Testis (tissue), 2 donors: ENCODE measurements at regions not wholly inside any gene's neighbourhood (a gene's known extent, or its start where the extent isn't known, plus 50 kb on each side); places are given as distances from the start of the nearest gene placed in this dataset.

Experiments used
- DNase-seq: peaks from one replicate; pipeline ENCODE4 v3.0.0-alpha.2; 2019
- H3K27ac ChIP-seq, 2 donors: fragments of 200-600 bp; sonication (generic); one replicate each; pipeline ENCODE4 v1.5.1; 2019
- H3K27me3 ChIP-seq: fragments of 200-600 bp; sonication (generic); one replicate; pipeline ENCODE4 v1.5.1; 2019
- H3K36me3 ChIP-seq: fragments of 200-600 bp; sonication (generic); one replicate; pipeline ENCODE4 v1.5.1; 2017; ENCODE audit warnings: low read depth; ENCODE audit errors: missing control alignments
- H3K4me1 ChIP-seq: fragments of 200-600 bp; sonication (generic); one replicate; pipeline ENCODE4 v1.5.1; 2019
- H3K4me3 ChIP-seq, 2 donors: fragments of 200-600 bp; sonication (generic); one replicate each; pipeline ENCODE4 v1.5.1; 2017 to 2019
- H3K9me3 ChIP-seq: fragments of 200-600 bp; sonication (generic); one replicate; pipeline ENCODE4 v1.5.1; 2017
- CTCF ChIP-seq, 3 experiments: fragments of 450-650 bp in 2 of 3; fragments of 200-600 bp in 1 of 3; sonication (generic) in 1 of 3; IDR thresholded peaks; one replicate each; pipeline ENCODE4 v1.5.1; 2016 to 2019; ENCODE audit warnings: antibody characterized with exemption in 3 of 3, mild to moderate bottlenecking in 2 of 3, moderate library complexity in 1 of 3
- POLR2A ChIP-seq: fragments of 450-650 bp; IDR thresholded peaks from one replicate; pipeline ENCODE4 v1.6.1; 2017; ENCODE audit warnings: antibody characterized with exemption, mild to moderate bottlenecking, moderate library complexity
- WGBS, 2 donors: methylation state at CpG; one replicate each; pipeline ENCODE4 v1.1.5; 2018; 5-methylcytosine and 5-hydroxymethylcytosine counted together
- intact Hi-C: fragments of 100-400 bp; cut with DNase I; formaldehyde crosslinking; loops from one replicate; pipeline ENCODE4 v1.15.1; 2023; ENCODE audit warnings: low total_unique reads

GRCh38 chr1:58090640-58091039 is 455.9 kb downstream of the OMA1 start:
- no peak for TF ChIP-seq CTCF (IDR thresholded peaks at IDR 0.05)
- TF ChIP-seq POLR2A = no peak
- no peaks in the 10 kb centered on the region for H3K36me3 ChIP-seq
- H3K27ac ChIP-seq = no peak overlapping the region
- H3K27me3 ChIP-seq = no peaks in the 10 kb centered on the region
- no peak for DNase-seq
- H3K9me3 ChIP-seq = no peaks in the 10 kb centered on the region
- no peak overlapping the region for H3K4me3 ChIP-seq
- peaks cover 4% of the 10 kb centered on the region for H3K4me1 ChIP-seq
- intact Hi-C loops = no loop called here
- WGBS, 2 donors = 70 to 80% methylated on average over 2 of the region's 2 CpGs

- WGBS, 2 donors = 52 to 64% methylated on average over 10 of the region's 10 CpGs
- DNase-seq = no peak
Measured at GRCh38 chr1:58089898-58090534, 456.5 kb downstream of the OMA1 start.

GRCh38 chr1:58084266-58084665 is 462.3 kb downstream of the OMA1 start:
- TF ChIP-seq CTCF (IDR thresholded peaks at IDR 0.05) (no peak), POLR2A (no peak)
- WGBS, 2 donors = 78 to 80% methylated on average over 3 of the region's 3 CpGs
- no peak for DNase-seq

More at GRCh38 chr1:58089898-58090534, 456.5 kb downstream of the OMA1 start:
- Histone ChIP-seq H3K4me3 (no peak overlapping the region), H3K4me1 (peaks cover 4% of the 10 kb centered on the region), H3K36me3 (no peaks in the 10 kb centered on the region), H3K27ac (no peak overlapping the region), H3K9me3 (no peaks in the 10 kb centered on the region), H3K27me3 (no peaks in the 10 kb centered on the region)
- intact Hi-C loops = no loop called here
- TF ChIP-seq POLR2A = no peak

GRCh38 chr1:58082596-58082995 is 463.9 kb downstream of the OMA1 start:
- no peak overlapping the region for H3K4me3 ChIP-seq
- TF ChIP-seq POLR2A (no peak), CTCF (IDR thresholded peaks at IDR 0.05) (no peak)
- H3K27me3 ChIP-seq = no peaks in the 10 kb centered on the region
- H3K36me3 ChIP-seq = no peaks in the 10 kb centered on the region
- no peaks in the 10 kb centered on the region for H3K9me3 ChIP-seq
- no peaks in the 10 kb centered on the region for H3K4me1 ChIP-seq
- no peak overlapping the region for H3K27ac ChIP-seq
- no peak for DNase-seq
- intact Hi-C loops = no loop called here
- WGBS, 2 donors = 78 to 83% methylated on average over 5 of the region's 5 CpGs

More at GRCh38 chr1:58084266-58084665, 462.3 kb downstream of the OMA1 start:
- Histone ChIP-seq H3K4me3 (no peak overlapping the region), H3K27me3 (no peaks in the 10 kb centered on the region), H3K9me3 (no peaks in the 10 kb centered on the region), H3K4me1 (no peaks in the 10 kb centered on the region), H3K36me3 (no peaks in the 10 kb centered on the region), H3K27ac (no peak overlapping the region)
- intact Hi-C loops = no loop called here

GRCh38 chr1:58076258-58076657 is 470.3 kb downstream of the OMA1 start:
- TF ChIP-seq POLR2A (no peak), CTCF (IDR thresholded peaks at IDR 0.05) (no peak)
- intact Hi-C loops = no loop called here
- no peak for DNase-seq
- 34 to 52% methylated on average over 2 of the region's 2 CpGs for WGBS, 2 donors
- no peaks in the 10 kb centered on the region for H3K36me3 ChIP-seq
- no peaks in the 10 kb centered on the region for H3K4me1 ChIP-seq
- no peak overlapping the region for H3K27ac ChIP-seq
- no peaks in the 10 kb centered on the region for H3K9me3 ChIP-seq
- H3K27me3 ChIP-seq = no peaks in the 10 kb centered on the region
- no peak overlapping the region for H3K4me3 ChIP-seq
